NCI-H2196 treated with DMSO at 0.1 percent for 48 hours (cell line): ENCODE measurements at regions not wholly inside any gene's neighbourhood (a gene's known extent, or its start where the extent isn't known, plus 50 kb on each side); places are given as distances from the start of the nearest gene placed in this dataset.
"Not testable (repeated sequence)": the region's sequence is repeated elsewhere in the genome, so short reads cannot be mapped to it uniquely, and the experiment has no call there.

ENCODE experiments used
- DNase-seq: peaks from one replicate; lab custom pipeline; 2025; ENCODE audit not compliant: unreplicated experiment; lab: John Stamatoyannopoulos, UW

DNA sequence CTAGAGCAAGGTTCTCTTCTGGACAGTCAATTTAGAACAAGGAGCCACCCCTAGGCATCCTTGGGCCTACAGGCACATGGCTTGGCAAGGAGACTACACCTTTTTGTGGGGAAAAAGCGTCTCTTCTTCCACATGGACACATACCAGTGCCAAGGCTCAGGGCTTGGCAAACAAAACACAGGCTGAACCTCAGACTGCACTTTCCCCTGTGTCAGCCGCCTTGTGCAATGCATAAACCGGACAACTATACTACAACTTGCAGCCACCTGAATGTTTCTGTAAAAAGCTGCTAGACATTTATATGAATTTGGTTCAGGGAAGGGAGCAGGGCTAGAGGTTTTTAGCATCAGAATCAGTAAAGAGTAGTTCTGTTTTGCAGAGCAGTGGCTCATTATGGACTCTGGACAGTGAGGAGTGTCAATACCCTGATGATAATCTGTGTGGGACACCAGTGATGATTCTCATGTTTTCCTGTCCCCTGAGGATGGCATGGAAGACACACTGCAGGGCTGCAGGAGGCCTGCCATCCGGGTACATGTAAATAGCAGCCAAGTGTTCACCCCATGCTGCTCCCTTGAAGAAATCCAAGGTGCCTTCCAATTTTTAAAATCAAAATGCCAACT is 118.9 kb downstream of the GATA3 start:
- DNase-seq, result no peak

DNA sequence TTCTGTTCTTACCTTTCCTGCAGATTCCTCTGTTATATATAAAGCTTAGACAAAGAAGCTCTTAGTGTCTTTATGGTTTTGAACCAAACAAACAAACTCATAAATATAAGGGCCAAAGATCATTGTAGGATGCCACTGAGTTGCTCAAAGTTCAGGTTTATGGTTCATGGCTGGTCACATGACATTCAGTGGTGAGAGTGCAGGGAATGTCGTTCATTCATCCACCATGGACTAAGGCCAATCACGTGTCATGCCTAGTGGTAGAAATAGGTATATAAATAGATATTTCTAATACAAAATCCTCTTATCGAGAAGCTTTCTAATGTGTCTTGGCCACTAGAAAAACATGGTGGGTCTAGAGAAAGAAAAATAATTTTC is 119.4 kb downstream of the GATA3 start:
- DNase-seq, result no peak

DNA sequence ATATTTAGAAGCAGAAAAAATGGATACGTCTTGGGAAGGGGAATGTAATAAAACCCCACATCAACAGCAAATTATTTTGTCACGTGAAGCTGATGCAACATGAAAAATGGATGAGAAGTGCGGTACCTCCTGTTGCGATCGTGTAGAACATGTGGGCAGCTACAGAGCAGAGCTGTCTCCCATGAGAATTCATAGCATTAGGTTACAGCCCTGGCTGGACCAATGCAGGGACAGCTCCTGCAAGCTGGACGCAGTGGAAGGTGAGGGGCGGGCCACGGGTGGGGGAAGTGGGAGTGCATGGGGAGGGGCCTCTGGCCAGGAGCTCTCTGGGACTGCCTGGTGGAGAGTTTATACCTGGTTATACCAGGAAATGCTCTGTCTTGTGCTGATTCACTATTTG is 120.3 kb downstream of the GATA3 start:
- no peak for DNase-seq

DNA sequence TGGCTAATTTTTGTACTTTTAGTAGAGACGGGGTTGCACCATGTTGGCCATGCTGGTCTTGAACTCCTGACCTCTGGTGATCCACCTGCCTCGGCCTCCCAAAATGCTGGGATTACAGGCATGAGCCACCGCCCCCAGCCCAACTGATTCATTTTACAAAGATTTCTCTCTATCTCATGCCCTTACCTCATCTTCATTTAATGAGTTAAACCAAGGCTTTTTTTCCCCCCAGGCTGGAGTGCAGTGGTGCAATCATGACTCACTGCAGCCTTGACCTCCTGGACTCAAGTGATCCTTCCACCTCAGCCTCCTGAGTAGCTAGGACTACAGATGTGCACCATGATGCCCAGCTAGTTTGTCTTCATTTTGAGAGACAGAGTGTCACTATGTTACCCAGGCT is 123.0 kb downstream of the GATA3 start:
- not testable (repeated sequence) for DNase-seq

DNA sequence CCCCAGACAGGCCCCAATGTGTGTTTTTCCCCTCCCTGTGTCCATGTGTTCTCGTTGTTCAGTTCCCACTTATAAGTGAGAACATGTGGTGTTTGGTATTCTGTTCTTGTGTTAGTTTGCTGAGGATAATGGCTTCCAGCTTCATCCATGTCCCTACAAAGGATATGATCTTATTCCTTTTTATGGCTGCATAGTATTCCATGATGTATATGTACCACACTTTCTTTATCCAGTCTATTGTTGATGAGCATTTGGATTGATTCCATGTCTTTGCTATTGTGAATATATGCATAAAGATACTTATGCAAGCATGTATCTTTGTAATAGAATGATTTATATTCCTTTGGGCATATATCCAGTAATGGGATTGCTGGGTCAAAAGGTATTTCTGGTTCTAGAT is 125.3 kb downstream of the GATA3 start:
- not testable (repeated sequence) for DNase-seq

DNA sequence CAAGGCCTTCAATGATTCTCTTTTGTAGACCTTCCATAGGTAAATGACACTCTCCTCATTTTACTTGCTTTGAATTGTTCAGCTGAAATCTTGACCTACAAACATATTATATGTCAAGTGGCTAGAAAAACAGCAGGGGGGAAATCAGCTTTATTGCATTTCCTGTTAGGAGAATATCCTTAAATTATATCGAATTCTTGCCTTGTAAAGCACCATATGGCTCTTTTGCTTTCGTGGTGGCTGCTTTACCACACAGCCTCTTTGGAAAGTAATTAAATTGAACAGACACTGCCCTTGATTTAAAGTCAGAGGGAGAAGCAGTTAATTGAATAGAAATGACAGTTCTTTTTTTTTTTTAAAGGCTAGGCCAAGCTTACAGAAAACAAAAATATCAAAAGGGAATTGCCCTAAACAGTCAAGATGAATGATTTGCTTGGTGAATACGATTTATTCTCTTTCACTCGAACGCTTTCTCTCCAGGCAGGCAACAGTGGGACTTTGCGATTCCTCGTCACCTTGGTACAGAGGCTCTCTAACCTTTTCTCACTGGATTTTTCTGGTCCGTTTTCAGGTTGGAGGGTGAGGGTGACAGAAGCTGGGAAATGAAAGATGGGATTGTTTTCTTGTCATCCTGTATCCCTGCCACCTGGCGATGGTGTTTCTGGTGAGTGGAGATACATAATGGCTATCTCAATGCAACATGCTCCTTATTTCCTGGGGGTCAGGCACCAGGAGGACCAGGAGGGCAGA is 126.0 kb downstream of the GATA3 start:
- no peak for DNase-seq

DNA sequence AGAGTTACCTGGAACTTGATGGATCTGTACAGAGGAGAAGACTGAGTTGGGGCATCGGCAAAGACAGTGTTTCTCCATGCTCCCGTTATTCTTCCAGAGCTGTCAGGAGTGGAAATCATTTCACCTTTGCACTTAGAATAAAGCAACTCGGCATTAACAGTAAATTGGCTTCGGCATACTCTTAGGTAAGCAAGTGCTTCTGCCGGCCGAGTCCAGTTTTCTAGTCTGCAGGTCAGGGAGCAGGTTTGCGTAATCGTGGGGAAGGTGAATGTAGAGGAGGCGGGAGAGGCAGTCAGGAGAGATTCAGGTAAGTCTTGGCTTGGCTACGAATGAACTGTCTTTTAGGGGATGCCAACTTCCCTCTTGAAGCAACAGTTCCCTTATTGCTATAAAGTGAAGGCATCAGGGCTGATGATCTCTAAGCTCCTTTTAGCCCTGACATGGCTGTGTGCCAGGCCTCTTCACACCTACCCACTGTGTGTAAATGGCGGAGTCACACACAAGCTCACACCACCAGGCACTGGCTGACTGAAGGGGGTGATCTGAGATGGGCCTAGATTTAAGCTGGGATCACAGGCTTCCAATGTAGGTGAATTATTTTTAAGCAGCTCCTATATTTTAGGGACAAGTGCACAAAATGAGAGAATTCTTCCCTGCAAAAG is 127.1 kb downstream of the GATA3 start:
- DNase-seq, result no peak

DNA sequence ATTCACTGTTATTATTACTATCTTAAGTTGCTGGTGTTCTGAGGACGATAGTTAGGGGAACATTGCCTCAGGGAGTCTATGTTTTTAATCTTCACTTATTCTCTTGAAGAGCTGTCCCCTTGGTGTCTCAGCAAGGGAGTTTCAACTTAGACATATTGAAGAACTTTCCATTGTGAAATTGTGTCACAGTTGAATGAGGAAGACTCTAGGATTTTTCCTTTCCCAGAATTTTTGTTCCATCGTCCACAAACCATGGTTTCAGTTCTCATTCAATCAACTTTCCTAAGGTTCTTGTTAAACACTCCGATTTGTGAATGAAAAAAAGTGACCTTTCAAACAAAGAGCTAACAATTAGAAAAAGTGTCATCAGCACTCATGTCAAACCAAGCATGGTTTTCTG is 128.3 kb downstream of the GATA3 start:
- DNase-seq, result no peak

DNA sequence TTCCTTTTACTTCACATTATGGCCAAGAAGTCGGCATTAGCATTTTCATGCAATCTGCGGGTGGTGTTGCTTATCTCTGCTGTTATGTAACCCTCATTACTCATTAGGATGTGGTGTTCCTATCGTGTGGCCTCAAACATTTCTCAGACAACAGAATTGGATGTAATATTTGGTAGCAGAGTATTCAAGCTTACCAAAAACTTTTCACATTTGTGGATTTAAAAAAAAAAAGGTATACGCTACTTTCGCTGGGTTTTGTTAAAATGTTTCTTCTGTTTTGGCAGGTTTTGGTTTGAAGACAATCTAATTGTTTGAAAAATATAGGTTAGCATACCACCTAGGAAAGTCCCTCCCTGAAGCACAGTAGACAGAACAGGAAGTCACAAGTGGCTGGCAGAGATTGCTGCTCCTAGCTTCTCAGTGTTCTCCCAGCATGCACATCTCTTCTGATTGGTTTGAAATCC is 128.8 kb downstream of the GATA3 start:
- no peak for DNase-seq

DNA sequence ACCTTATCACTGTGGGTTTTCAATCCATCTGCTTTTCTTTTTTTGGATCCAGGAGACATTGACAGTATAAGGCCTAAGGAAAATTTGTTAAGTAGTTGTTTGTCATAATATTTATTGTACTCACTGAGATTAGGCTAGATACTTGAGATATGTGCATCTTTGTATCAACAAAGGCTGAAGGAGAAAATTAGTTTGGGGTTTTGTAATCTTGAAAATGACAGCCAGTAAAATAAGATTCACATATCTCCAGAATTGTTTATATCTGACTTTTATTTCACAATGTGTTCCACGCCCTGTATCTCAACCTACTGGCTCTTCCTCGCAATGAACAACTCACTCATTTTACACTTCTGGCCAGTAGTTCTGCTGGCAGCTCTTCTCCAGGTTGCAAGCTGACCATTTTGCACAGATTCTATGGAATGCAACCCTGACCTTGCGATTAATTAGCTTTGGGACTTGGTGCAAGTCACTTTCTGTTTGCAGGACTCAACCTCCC is 132.7 kb downstream of the GATA3 start:
- DNase-seq, result no peak

DNA sequence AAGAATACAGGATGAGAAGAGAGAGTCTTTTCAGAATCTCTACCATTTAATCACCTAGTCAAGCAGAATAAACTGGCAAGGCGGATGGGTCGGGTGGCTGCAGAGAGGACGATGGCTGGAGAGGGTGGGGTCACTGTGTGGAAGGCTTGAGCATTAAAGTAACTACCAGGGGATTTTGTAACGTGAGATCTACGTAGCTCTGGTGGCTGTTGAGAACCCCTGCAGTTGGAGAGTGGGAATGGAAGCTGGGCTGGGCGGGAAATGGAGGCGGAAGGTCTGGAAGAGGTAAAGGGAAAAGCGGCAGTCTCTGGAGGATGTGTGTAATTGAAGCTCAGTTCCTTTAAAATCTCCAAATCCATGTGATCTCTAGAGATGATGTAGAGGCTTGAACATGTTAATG is 135.0 kb downstream of the GATA3 start:
- DNase-seq, result no peak

DNA sequence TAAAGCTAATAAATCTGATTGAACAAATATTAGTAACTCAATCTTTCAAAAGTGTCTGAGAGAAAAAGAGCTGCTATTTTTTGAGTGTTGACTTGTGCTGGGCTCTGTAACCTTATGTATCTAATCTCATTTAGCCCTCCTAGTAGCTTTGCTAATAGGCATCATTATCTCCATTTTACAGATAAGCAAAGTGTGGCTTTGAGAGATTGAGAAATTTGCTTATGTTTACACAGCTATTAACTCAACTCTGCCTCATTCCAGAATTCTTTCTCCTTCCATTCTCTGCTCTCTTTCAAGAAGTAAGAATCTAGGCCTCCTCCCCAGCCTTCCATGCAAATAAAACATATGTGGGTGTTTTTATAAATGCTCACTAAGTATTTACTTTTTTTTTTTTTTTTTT is 137.8 kb downstream of the GATA3 start:
- no peak for DNase-seq

DNA sequence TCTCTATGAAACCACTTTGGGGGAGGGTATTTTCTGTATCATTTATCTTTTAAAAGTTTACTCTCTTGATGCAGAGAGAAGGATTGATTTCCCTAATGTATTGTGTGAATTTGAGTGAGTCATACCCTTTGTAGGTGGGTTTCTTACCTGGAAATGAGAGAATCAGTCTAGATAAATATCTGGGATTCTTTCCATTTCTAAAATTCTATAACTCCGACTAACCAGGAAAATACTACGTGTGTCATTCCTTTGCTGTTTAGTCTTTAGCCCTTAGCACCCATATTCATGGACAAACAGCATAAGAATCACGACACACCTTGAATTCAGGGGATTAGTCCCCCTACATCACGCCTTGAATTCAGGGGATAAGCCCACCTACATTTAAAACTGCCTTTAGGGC is 139.1 kb downstream of the GATA3 start:
- DNase-seq, result no peak

DNA sequence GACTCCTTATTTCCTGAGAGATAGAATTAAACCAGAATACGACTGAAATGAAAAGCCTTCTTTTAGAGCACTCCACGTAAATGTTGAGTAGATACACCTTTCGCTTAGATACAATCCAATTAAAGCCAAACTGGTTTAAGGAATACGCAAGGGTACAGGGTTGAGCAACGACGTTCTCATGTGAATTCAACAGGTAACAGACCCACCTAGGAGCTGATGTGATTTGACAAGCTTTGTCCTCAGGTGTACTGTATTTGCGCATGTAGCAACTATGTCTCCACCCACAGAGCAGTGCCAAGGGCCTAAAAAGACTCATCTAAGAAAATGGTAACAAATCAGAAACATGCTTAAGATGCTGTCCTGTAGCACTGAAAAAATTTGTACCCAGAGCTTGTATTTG is 139.6 kb downstream of the GATA3 start:
- no peak for DNase-seq

DNA sequence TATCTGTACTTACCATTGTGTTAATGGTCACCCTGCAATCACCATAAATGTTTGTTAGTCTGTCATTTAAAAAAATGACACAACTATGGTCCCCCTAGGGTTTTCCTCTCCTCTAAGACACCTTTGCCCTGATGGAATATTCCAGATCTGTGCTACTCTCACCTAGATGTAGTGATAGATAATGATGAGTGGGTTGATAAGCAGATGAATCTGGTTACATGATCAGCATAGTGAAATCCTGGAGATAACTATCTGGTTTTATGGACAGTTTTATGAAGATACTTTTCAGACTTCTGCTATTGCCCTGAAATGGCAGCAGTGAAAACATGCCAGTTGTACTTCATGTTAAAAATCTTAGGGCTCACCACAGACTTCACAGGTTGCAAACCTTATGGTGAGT is 152.4 kb downstream of the GATA3 start:
- no peak for DNase-seq

DNA sequence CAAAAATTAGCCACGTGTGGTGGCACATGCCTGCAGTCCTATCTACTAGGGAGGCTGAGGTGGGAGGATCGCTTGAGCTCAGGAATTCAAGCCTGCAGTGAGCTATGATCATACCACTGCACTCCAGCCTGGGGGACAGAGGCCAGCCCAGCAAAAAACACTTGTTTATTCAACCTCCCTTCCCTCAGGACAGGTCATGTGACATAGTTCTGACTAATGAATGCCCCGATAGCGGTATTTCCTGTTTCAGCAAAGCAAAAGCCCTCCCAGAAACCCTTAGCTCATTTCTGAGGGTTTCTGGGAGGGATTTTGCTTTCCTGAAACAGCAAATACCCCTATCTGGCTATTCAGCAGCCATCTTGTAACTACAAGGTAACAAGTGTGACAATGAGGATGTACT is 157.1 kb downstream of the GATA3 start:
- DNase-seq, result no peak

DNA sequence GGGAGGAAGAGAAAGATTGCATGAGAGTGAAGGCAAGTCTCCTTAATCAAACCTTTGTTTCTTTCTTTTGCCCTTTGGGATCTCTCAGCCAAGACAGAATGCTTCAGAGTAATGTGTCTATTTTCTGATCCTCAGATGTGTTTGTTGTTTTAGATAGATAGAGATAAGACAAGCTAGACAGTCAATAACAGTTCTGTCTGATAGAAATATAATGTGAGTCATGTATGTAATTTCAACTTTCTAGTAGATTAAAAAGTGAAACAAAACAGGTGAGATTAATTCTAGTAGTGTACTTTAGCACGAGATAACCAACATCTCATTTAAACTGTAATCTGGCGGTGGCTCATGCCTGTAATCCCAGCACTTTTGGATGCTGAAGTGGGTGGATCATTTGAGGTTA is 159.2 kb downstream of the GATA3 start:
- DNase-seq, result no peak

DNA sequence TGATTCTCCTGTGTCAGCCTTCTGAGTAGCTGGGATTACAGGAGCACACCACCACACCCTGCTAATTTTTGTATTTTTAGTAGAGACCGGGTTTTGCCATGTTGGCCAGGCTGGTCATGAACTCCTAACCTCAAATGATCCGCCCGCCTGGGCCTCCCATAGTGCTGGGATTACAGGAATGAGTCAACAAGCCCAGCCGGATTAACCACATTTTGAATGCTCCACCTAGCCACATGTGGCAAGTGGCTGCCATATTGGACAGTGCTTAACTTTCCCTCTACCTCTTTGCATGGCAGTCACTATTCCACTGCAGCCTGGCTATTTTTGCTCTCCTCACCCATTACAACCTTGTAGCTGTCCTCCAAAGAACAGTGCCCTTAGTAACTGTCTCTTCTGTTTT is 160.1 kb downstream of the GATA3 start:
- no peak for DNase-seq

DNA sequence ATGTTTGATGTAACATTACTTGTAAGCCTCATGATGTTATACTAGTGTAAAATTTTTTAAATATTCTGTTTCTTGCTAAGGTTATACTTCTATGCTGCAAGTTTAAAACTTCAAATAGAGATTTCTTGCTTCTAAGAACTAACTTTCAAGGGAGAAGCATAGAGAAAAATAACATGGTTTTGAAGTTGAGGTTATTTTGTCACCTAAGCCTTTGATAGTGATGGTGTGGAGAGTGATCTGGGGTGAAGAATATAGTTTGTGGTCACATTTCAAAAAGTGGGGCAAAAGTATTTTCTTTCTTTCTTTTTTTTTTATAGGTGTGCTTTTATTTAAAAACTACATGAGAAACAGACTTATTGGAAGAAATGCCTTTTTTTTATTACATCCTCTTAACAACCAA is 162.4 kb downstream of the GATA3 start:
- DNase-seq, result no peak

DNA sequence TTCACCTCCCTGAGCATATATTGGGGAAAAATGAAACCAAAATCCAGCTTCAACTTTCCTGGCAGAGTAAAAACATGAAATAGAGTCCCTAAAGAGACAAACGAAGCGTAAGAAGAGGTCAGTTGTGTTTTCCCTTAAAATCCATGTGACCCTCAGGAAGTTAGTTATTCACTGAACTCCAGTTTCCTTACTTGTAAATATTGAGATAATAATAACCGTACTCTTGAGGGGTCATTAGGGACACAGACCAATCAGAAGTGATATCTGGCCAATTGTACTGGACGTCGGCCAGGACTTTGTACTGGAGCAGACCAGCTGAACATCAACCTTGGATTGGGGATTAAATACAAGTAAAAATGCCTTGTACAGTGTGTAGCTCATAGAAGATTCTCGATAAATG is 167.0 kb downstream of the GATA3 start:
- DNase-seq, result no peak

DNA sequence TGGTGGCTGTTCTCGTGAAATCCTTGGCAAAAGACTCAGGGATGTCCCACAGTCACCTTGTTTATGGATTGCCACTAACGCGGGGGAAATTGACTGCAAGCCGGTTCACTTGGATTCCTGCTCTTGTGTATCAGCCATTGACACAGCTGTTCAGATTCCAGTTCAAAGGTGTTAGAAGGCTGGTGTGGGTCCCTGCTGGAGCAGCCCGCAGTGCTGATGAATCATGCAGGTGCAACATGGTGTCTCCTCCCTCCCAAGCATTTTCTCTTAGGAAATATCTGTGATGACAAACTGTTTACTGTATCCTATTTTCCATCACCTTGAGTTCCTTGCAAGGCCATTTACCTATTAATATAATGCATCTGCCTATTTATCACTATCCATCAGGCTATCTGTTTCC is 170.1 kb downstream of the GATA3 start:
- DNase-seq, result no peak

DNA sequence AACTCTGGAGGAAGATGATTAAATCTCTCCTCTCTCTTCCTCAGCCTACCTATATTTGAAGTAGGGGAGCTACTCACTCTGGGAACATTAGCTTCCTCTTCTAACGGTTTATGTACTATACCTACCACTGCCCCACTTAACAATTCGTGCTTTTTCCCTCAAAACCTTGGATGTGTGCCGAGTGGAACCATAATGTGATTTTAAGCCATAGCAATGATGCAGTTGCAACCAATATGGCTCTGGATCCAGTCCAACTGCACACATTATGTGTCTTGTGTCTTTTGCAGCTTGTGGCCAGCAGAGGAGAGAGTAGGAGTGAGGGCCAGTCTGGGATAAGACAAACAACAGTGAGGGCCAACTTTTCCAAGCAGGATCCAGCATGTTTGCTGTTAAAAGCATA is 170.7 kb downstream of the GATA3 start:
- DNase-seq, result no peak
